Activated T-cell treated with anti-CD3 and anti-CD28 coated beads, Interleukin-2, amount 50 U/mL, for 48 hours (primary cell): ENCODE measurements at regions not wholly inside any gene's neighbourhood (a gene's known extent, or its start where the extent isn't known, plus 50 kb on each side); places are given as distances from the start of the nearest gene placed in this dataset.
"Not testable (repeated sequence)": the region's sequence is repeated elsewhere in the genome, so short reads cannot be mapped to it uniquely, and the experiment has no call there.

Experiments used
- DNase-seq, 2 experiments: peaks; one replicate each; pipeline ENCODE4 v3.0.0-alpha.2; 2020

DNA sequence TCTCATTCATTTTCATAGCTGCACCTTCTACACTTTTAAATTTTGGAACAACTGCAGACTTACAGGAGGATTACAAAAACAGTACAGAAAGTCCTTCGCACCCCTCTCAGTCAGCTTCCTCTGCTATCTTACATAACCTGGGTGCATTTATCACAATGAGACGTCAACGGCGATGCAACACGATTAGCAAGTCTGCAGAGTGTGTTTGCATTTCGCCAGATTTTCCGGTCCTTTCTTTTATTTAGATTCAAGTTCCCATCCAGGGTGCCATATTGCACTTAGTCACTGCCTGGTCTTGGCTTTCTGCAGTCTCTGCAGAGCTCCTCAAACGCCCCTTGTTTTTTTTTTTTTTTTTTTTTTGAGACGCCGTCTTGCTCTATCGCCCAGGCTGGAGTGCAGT lies 85.9 kb downstream of the ASMT start:
- DNase-seq, result no peak

GRCh38 chrX:1701396-1701901 lies 86.6 kb downstream of the ASMT start:
- DNase-seq, result not testable (repeated sequence)

DNA sequence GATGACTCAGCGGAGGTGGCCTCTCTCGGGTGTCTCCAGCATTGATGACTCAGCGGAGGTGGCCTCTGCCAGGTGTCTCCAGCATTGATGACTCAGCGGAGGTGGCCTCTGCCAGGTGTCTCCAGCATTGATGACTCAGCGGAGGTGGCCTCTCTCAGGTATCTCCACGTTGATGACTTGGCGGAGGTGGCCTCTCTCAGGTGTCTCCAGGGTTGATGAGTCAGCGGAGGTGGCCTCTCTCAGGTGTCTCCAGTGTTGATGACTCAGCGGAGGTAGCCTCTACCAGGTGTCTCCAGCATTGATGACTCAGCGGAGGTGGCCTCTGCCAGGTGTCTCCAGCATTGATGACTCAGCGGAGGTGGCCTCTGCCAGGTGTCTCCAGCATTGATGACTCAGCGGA lies 87.3 kb downstream of the ASMT start:
- not testable (repeated sequence) for DNase-seq

DNA sequence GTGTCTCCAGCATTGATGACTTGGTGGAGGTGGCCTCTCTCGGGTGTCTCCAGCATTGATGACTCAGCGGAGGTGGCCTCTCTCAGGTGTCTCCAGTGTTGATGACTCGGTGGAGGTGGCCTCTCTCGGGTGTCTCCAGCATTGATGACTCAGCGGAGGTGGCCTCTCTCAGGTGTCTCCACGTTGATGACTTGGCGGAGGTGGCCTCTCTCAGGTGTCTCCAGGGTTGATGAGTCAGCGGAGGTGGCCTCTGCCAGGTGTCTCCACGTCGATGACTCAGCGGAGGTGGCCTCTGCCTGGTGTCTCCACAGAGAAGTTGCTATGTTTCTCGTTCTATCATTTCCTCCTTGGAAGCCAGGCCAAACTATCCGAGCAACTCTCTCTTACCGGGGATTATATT lies 87.7 kb downstream of the ASMT start:
- DNase-seq, result not testable (repeated sequence)

GRCh38 chrX:1709277-1709676 lies 94.4 kb downstream of the ASMT start:
- not testable (repeated sequence) for DNase-seq

- DNase-seq, result no peak
Measured at GRCh38 chrX:1713296-1713695, 98.4 kb downstream of the ASMT start.

DNA sequence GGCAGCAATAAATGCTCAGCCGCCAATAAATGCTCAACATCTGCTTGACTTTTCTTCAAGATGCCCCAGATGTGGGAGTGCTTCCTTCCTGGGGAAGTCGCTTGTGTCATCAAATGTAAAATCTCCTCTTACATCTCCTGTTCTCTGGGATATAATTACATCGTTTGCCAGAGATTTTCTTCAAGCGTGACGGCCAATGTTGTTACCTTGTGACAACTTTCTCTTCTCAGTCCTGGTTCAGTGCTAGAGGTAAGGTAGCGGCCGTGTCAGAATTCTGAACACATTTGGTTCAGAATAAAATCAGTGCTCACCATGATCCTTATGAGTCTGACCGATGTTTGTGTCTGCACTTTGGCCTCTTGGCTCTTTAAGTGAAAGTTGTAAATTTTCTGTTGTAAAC lies 102.5 kb downstream of the ASMT start:
- no peak for DNase-seq

DNA sequence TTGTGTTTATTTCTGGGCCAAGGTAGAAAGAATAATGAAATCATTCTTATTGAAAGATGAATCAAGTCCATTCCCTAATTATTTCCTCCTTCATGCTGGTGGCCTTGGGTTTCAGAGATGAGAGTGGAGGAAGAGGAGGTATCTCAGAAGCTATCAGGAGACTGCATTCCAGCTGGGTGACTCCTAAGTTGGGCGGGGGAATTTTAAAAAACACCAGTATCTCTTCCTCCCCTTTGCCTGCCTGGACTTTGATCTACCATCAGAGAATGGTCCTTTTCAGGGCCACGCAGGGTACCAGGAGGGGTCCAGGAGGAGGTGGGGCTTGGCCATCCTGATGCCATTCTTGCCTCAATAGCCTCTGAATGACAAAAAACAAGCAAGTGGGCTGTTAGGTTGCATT lies 104.4 kb downstream of the ASMT start:
- no peak for DNase-seq

DNA sequence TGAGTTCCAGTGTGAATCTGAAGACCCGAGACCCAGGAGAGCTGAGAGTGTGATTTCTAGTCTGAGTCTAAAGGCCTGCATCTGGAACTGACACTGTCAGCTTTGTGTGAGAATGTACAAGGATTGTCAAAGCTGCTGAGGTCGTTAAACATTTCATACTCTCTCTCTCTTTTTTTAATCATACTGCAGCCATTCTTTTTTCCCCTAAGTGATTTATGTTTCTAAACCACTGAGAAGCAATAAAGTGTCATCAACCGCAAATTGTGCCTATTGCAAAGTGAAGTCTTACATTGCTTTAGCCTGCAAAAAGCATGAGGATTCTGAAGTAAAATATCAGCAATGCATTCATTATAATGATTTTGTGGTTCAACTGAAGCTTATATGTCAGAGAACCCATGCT lies 106.0 kb downstream of the ASMT start:
- no peak for DNase-seq

- DNase-seq, result peak in 1 of 2 experiments; percentile 3
Measured at GRCh38 chrX:1725472-1725871, 110.6 kb downstream of the ASMT start.

DNA sequence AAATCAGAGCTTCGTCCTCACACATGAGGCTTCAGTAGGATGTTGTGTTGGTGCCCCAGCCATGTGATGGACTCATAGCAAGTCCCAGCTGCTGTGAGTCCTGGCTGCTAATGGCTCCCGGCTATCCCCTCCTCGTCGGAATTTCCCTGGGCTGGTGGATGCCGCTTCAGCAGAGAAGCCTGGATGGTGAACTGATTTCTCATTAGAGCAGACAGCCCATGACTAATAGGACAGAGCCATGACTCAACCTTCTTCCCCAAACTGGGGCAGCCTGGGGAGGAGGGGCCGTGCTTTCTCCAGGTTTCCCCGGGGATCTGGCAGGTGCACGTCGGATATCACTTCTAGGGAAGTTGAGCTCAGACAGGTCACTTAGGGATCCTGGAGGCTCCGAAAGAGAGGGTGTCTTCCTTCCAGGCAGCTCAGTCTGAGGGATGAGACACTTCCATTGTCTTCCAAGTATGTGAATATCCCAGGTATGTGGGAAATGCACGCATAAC lies 112.7 kb downstream of the ASMT start:
- DNase-seq, result no peak

DNA sequence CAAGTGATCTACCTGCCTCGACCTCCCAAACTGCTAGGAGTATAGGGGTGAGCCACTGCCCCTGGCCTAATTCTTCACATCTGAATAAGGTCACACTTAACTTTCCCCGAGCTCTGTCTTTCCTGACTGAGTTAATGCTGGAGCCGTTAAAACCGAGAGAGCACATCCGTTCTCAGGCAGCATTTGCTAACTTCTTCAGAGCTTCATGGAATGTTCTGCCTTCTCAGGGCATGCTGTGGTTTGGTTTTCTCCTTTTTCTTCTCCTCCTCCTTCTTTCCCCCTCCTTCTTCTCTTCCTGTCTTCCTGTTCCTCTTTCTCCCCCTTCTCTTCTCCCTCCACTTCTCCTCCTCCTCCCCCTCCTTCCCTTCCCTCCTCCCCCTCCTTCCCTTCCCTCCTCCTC lies 119.9 kb downstream of the ASMT start:
- DNase-seq, result no peak

DNA sequence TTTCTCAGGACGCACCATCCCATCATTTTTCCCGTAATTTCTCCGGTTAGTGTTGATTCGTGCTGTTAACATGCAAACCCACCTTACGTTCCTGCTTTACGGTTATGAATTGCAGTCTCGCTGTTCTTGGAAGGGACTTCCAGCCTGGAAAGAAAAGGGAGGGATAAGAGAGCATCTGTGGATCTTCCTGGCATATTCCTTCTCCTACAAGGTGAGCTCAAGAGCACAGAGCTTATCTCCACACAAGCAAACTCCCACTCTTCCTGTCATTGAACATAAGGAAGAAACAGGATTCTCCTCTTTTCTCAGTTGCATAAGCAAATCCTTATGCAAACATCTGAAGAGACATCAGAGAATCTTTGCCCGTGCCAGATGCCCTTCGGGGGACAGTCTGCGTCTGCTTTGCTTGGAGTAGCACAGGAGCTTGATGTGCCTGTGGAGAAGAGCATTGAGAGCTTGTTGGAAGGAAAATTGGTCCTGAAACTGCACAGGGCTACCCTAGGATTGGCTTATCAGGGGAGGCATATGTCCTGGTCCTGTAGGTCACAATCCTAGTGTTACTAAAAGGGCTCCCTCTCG lies 127.0 kb downstream of the ASMT start:
- DNase-seq, result no peak

DNA sequence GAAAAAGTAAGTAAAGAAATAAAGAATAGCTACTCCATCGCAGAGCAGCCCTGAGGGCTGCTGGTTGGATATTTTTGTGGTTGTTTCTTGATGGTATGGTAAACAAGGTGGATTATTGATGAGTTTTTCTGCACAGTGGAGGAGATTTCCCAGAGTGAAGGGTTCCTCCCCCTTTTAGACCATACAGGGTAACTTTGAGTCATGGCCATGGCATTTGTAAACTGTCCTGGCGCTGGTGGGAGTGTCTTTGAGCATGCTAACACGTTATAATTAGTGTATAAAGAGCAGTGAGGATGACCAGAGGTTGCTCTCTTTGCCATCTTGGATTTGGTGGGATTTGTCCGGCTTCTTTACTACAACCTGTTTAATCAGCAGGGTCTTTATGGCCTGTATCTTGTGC lies 128.2 kb downstream of the ASMT start:
- DNase-seq, result no peak

- no peak for DNase-seq
Measured at GRCh38 chrX:1743663-1744062, 128.8 kb downstream of the ASMT start.

DNA sequence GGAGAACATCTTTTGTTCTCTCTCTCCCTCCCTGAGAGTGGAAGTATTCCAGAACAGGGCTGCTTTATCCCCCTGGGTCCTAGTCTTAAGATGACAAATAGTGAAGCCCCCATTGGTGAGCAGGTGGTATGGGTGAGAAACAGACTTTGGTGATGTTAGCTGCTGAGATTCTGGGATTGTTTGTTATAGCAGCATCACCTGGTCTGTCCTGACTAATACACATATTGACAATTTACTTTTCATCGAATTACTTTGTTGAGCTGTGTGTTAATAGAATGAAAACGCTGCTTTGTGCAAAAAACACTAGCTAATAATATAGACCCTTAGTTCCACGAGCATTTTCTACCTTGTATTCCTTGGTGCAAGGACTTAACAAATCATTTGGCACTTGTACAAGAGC lies 133.5 kb downstream of the ASMT start:
- DNase-seq, result no peak

GRCh38 chrX:1749499-1749898 lies 134.6 kb downstream of the ASMT start:
- no peak for DNase-seq

GRCh38 chrX:1750267-1750666 lies 135.4 kb downstream of the ASMT start:
- no peak for DNase-seq

DNA sequence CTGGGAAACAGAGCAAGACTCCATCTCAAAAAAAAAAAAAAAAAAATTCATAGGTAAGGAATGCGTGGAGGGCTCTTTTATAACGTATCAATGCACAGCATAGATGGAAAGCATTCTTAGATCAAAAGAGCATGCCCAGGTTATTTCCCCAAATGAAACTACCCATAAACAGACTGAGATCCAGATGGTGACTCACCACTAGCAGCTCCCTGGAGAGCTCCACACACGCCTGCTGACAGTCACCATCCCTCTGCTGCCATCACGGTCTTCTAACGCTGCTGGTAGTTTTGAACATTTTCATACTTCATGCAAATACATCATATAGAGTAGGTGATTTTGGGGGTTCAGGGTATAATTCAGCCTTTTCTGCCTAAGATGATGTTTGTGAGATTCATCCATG lies 136.9 kb downstream of the ASMT start:
- DNase-seq, result no peak

DNA sequence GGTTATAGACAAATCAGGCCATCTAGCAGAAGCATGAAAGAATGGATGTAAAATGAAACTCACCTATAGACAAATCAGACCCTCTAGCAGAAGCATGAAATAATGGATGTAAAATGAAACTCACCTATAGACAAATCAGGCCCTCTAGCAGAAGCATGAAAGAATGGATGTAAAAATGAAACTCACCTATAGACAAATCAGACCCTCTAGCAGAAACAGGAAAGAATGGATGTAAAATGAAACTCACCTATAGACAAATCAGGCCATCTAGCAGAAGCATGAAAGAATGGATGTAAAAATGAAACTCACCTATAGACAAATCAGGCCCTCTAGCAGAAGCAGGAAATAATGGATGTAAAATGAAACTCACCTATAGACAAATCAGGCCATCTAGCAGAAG lies 137.9 kb downstream of the ASMT start:
- DNase-seq, result not testable (repeated sequence)

- DNase-seq, result no peak
Measured at GRCh38 chrX:1754077-1754476, 139.2 kb downstream of the ASMT start.

GRCh38 chrX:1763294-1763693 lies 148.4 kb downstream of the ASMT start:
- no peak for DNase-seq

GRCh38 chrX:1764883-1765364 lies 150.1 kb downstream of the ASMT start:
- peak; percentile 18 to 26 for DNase-seq

DNA sequence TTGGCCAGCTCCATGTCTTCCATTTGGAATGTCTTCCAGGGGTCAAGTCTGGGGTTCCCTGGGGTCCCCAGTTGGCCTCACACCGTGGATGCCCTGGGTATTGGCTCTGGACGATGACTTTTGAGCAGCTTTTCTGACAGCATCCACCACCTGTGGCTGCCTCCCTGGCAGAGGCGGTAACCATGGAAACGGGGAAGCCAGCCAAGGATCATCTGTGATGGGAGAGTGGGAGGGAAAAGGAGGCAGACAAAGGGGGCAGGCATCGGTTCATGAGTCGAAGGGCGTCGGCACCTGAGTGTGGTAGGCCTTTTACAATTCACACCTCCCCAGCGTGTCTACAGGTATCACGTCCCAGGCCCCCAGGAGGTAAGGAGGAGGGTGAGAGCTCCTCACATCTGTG lies 152.2 kb downstream of the ASMT start:
- DNase-seq, result no peak

DNA sequence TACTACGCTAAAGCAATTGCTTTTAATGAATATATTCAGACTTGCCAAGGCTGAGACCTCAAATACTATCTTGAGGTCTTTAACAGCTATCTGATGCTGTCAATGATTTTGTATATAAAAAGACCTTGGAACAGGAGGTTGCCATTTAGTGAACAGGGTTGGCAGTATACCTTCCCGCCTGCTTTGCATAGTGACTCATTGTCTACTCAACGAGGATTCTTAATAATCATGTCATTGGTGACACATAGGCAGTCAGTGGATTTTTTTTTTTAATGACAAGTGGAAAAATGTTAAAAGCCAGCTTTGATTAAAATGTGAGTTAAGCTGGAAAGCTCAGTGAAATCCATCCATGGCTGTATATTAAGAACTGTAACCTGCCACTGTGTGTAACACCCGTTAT lies 164.0 kb downstream of the ASMT start:
- DNase-seq, result no peak
